ENCODE measurements at regions not wholly inside any gene's neighbourhood (a gene's known extent, or its start where the extent isn't known, plus 50 kb on each side); places are given as distances from the start of the nearest gene placed in this dataset.

DNA sequence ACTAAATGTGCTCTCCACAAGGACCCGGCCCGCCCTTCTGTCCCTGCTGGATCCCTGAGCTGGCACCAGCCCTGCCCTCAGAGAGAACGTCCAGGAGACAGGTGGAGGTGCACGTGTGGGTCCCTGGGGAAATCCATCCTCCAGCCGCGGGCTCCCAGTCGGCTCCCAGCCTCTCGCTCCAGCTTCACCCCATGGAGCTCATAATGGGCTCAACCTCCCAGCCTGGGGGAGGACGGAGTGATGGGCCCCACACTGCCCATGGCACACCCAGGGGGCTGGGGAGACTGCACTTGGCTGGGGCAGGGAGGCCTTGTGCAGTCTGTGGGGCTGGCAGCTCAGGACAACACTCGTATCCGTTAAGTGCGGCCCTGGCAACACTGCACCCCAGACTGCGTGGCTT is 250.5 kb downstream of the TMEM121 start:
- TF ChIP-seq POLR2A (IDR thresholded peaks at IDR 0.05; ENCODE audit: low read depth, low read length), result no peak
- FAIRE-seq, result no peak
- no peak for DNase-seq (ENCODE audit: insufficient read length, low spot score)

DNA sequence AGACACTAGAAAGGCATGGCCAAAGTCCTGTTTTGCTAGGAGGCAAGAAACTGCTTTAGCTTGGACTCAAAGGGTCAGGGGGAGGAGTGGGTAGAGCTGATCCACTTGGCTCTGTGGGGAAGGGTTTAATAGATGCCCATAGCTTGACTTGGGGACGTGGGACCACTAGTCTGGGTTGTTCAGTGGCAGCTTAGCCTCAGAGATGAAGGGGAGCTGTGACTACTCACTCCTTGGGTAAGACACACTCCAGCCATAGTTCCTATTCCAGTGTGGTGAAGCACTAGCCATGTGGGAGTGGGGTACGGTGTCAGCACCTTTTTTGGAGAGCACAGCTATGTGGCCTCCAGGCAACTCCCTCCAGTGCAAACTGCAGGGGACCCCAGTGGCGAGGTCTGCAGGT is 257.3 kb downstream of the TMEM121 start:
- FAIRE-seq (no peak), DNase-seq (ENCODE audit: insufficient read length, low spot score) (no peak)
- TF ChIP-seq POLR2A (IDR thresholded peaks at IDR 0.05; ENCODE audit: low read depth, low read length), result no peak

DNA sequence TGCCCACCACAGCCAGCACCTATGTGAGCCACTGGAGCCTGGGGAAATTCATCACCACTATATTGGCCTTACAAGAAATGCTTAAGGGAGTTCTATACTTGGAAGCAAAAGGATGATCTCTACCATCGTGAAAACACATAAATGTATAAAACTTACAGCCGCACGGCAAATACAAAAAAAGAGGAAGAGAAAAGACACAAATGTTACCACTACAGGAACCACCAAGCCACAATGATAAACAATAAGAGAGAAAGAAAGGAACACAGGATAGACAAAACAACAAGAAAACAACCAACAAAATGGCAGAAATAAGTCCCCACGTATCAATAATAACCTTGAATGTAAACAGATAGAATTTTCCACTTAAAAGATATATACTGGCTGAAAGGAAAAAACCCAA is 267.5 kb downstream of the TMEM121 start:
- no peak for DNase-seq (ENCODE audit: insufficient read length, low spot score)
- no peak for FAIRE-seq
- no peak for TF ChIP-seq POLR2A (IDR thresholded peaks at IDR 0.05; ENCODE audit: low read depth, low read length)

DNA sequence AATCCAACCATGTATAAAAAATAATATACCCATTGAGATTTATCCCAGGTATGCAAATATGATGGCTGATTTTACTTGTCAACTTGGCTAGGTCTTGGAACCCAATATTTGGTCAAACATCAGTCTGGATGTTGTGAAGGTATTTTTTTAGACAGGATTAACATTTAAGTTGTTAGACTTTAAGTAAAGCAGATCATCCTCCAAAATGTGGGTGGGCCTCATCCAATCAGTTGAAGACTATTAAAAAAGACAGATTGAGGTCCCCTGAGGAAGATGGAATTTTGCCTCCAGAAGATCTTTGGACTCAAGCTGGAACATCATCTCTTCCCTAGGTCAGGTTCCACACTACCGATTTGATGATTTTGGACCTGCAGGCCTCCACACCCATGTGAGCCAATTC is 271.2 kb downstream of the TMEM121 start:
- DNase-seq (ENCODE audit: insufficient read length, low spot score) (no peak), FAIRE-seq (no peak)
- TF ChIP-seq POLR2A (IDR thresholded peaks at IDR 0.05; ENCODE audit: low read depth, low read length), result no peak

DNA sequence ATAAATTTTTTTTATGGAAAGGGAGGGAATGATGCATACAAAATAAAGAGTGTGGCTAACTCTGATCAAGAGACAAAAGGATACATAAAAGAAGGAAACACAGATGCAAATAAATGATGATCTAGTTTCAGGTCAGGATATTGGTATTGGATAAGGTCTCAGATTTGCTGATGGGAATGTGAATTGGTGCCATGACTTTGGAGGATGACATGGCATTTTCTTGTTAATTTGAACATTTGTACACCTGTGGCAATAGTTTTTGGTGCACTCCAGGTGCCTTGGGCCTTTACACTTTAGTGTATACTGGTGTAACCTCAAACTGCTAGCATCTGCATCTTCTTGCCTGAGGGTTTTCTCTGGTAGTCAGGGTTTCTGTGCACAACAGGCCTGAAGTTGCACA is 279.3 kb downstream of the TMEM121 start:
- TF ChIP-seq POLR2A (IDR thresholded peaks at IDR 0.05; ENCODE audit: low read depth, low read length), result no peak
- DNase-seq (ENCODE audit: insufficient read length, low spot score), result no peak
- no peak for FAIRE-seq

DNA sequence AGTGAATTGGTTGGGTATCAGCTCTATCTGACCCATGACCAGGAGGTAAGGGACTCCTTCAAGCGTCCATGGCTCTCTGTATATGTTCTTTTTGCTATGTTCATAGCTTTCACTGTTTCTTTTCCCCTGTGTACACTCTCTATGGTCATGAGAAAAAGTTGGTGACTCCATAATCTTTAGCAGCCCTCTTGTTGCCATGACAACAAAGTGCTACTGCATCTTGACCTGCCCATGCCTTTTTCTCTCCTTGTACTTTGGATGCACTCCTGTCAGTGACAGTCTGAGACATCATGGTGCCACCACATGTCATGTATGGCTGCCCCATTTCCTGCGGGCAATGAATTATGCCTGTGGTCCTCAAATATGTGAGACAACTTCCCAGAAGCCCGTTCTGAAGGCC is 280.2 kb downstream of the TMEM121 start:
- FAIRE-seq (no peak), DNase-seq (ENCODE audit: insufficient read length, low spot score) (no peak)

GRCh38 chr14:105817971-105818711 is 291.8 kb downstream of the TMEM121 start:
- DNase-seq (ENCODE audit: insufficient read length, low spot score), result no peak
- TF ChIP-seq POLR2A (IDR thresholded peaks at IDR 0.05; ENCODE audit: low read depth, low read length), result no peak
- FAIRE-seq, result no peak

More for the DNA sequence above, 280.2 kb downstream of the TMEM121 start:
- TF ChIP-seq POLR2A (IDR thresholded peaks at IDR 0.05; ENCODE audit: low read depth, low read length), result no peak

DNA sequence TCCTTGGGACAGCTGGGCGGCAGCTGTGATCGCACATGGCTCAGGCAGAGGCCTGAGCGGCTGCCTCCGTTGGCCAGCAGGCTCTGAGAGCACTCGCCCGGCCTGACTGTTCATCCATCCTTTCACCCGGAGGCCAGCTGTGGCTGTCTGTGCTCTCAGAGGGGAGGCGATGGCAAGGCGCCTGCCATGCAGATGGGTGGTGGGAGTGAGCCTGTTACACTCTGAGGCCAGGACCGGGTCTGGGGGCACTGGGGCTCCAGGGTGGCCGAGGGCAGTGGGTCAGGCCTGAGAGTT is 292.3 kb downstream of the TMEM121 start:
- no peak for TF ChIP-seq POLR2A (IDR thresholded peaks at IDR 0.05; ENCODE audit: low read depth, low read length)
- FAIRE-seq (no peak), DNase-seq (ENCODE audit: insufficient read length, low spot score) (no peak)

GRCh38 chr14:105830171-105830570 is 303.8 kb downstream of the TMEM121 start:
- DNase-seq (ENCODE audit: insufficient read length, low spot score) (no peak), FAIRE-seq (no peak)
- TF ChIP-seq POLR2A (IDR thresholded peaks at IDR 0.05; ENCODE audit: low read depth, low read length), result no peak

- DNase-seq (ENCODE audit: insufficient read length, low spot score) (no peak), FAIRE-seq (no peak)
- no peak for TF ChIP-seq POLR2A (IDR thresholded peaks at IDR 0.05; ENCODE audit: low read depth, low read length)
Measured at GRCh38 chr14:105836160-105836559, 309.8 kb downstream of the TMEM121 start.

GRCh38 chr14:105836730-105837129 is 310.3 kb downstream of the TMEM121 start:
- TF ChIP-seq POLR2A (IDR thresholded peaks at IDR 0.05; ENCODE audit: low read depth, low read length), result no peak
- FAIRE-seq (no peak), DNase-seq (ENCODE audit: insufficient read length, low spot score) (no peak)

- DNase-seq (ENCODE audit: insufficient read length, low spot score) (no peak), FAIRE-seq (no peak)
- no peak for TF ChIP-seq POLR2A (IDR thresholded peaks at IDR 0.05; ENCODE audit: low read depth, low read length)
Measured at GRCh38 chr14:105837349-105838063, 311.1 kb downstream of the TMEM121 start.

- FAIRE-seq, result no peak
- no peak for DNase-seq (ENCODE audit: insufficient read length, low spot score)
- no peak for TF ChIP-seq POLR2A (IDR thresholded peaks at IDR 0.05; ENCODE audit: low read depth, low read length)
Measured at GRCh38 chr14:105838107-105838506, 311.7 kb downstream of the TMEM121 start.

DNA sequence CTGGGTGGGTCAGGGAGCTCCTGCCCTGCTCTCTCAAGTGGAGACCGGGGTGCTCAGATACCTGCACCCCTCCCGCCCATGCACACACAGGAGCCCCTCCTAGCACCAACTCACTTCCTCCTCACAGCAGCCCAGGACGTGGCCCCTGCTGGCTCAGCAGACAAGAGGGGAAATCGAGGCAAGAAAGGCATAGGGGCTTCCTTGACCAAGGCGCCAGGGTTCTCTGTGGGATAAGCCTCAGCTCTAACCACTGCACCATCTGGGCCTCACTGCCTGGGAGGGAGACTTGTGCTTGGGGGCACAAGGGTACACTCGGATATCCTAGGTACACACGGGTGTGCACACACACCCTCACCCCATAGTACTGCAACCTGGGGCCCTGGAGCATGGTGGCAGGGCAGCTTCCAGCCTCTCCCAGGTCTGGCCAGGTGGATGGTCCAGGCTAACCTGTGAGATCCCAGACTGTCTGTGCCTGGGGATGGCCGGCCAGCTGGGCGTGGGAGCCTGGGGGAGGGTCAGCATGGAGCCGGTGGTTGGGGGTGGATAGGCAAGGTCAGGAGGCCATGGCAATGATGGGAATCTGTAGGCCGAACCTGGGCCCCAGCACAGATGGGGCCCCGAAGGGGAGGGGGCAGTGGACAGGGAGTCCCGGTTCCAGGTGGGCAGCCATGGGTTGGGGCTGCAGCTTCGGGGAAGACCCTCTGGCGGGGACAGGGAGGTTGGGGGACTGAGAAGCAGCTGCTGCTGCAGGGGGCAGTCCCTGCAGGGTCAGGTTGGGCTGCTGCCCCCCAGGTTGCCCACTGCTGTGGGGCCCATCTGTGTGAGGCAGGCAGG is 312.4 kb downstream of the TMEM121 start:
- no peak for TF ChIP-seq POLR2A (IDR thresholded peaks at IDR 0.05; ENCODE audit: low read depth, low read length)
- no peak for DNase-seq (ENCODE audit: insufficient read length, low spot score)
- no peak for FAIRE-seq

Data from H54 (cell line).